ENCODE measurements at regions not wholly inside any gene's neighbourhood (a gene's known extent, or its start where the extent isn't known, plus 50 kb on each side); places are given as distances from the start of the nearest gene placed in this dataset.

DNA sequence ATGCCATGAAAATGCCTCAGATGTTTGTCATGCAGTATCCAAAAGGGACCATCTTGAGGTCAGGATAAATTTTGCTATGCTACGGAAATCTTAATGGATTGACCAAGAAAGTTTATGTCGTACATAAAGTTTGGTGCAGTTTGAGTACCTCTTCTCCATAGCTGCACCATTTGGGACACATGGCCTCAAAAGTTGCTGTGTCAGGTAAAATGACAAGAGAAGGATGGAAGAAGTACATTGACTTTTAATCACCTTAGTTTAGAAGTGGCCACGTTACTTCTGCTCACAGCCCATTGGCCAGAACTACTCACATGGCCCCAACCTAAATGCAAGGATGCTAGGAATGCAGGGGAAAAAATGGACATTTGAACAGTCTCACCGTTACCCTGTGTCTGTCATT, 107.4 kb upstream of the NAMPT start:
- Histone ChIP-seq H2AFZ (ENCODE audit: low read depth, low read length, poor library complexity, severe bottlenecking) (peak overlapping the region; percentile 11), H3K4me1 (ENCODE audit: control insufficient read depth in 1 of 2, insufficient read depth in 2 of 2, low read length in 2 of 2) (no peaks in the 10 kb centered on the region), H3K27ac (ENCODE audit: low read depth, low read length) (no peak overlapping the region), H3K4me2 (ENCODE audit: low read length) (no peak overlapping the region), H3K9ac (ENCODE audit: low read length) (no peak overlapping the region), H3K27me3 (ENCODE audit: insufficient read depth, low read length) (no peaks in the 10 kb centered on the region), H3K79me2 (ENCODE audit: insufficient read depth, low read length) (no peaks in the 10 kb centered on the region), H3K4me3 (replicated peaks in 1 of 2; ENCODE audit: low read depth in 1 of 2, low read length in 2 of 2) (no peak overlapping the region), H3K36me3 (ENCODE audit: control insufficient read depth in 1 of 2, insufficient read depth in 2 of 2, low read length in 2 of 2) (no peaks in the 10 kb centered on the region), H3K9me3 (ENCODE audit: control insufficient read depth in 1 of 2, insufficient read depth in 1 of 2, low read depth in 1 of 2, low read length in 2 of 2) (no peaks in the 10 kb centered on the region), H3K9me2 (ENCODE audit: insufficient read depth) (0 out of 2 replicates have a peak, but pooled peaks cover 3% of the 10 kb centered on the region), H4K20me1 (ENCODE audit: insufficient read depth) (no peaks in the 10 kb centered on the region)
- ChIA-PET CTCF (no interaction called here), RAD21 (ENCODE audit: low non-redundant PET in 1 of 2, low total read pairs in 2 of 2, uncharacterized antibody in 2 of 2, unreplicated experiment in 2 of 2) (no interaction called here), POLR2A (no interaction called here)
- BruUV-seq (replicated peaks) = no TSS peak
- intact Hi-C loops (cut with micrococcal nuclease) = no loop called here
- no peak for ATAC-seq
- DNase-seq (ENCODE audit: low read depth, low spot score) = no peak
- no peak for TF ChIP-seq TCF7L2 (IDR thresholded peaks at IDR 0.05; ENCODE audit: borderline replicate concordance, extremely low read depth, insufficient read depth, insufficient read length)
- no peak for TF ChIP-seq ELF1 (IDR thresholded peaks at IDR 0.05; ENCODE audit: borderline replicate concordance, low read depth)
- TF ChIP-seq, protein P1, sequence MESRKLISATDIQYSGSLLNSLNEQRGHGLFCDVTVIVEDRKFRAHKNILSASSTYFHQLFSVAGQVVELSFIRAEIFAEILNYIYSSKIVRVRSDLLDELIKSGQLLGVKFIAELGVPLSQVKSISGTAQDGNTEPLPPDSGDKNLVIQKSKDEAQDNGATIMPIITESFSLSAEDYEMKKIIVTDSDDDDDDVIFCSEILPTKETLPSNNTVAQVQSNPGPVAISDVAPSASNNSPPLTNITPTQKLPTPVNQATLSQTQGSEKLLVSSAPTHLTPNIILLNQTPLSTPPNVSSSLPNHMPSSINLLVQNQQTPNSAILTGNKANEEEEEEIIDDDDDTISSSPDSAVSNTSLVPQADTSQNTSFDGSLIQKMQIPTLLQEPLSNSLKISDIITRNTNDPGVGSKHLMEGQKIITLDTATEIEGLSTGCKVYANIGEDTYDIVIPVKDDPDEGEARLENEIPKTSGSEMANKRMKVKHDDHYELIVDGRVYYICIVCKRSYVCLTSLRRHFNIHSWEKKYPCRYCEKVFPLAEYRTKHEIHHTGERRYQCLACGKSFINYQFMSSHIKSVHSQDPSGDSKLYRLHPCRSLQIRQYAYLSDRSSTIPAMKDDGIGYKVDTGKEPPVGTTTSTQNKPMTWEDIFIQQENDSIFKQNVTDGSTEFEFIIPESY (IDR thresholded peaks at IDR 0.05; ENCODE audit: extremely low read depth, insufficient replicate concordance, low read length) = no peak
- TF ChIP-seq EGR1 (IDR thresholded peaks at IDR 0.05; ENCODE audit: low read depth) = no peak
- TF ChIP-seq, protein P2, sequence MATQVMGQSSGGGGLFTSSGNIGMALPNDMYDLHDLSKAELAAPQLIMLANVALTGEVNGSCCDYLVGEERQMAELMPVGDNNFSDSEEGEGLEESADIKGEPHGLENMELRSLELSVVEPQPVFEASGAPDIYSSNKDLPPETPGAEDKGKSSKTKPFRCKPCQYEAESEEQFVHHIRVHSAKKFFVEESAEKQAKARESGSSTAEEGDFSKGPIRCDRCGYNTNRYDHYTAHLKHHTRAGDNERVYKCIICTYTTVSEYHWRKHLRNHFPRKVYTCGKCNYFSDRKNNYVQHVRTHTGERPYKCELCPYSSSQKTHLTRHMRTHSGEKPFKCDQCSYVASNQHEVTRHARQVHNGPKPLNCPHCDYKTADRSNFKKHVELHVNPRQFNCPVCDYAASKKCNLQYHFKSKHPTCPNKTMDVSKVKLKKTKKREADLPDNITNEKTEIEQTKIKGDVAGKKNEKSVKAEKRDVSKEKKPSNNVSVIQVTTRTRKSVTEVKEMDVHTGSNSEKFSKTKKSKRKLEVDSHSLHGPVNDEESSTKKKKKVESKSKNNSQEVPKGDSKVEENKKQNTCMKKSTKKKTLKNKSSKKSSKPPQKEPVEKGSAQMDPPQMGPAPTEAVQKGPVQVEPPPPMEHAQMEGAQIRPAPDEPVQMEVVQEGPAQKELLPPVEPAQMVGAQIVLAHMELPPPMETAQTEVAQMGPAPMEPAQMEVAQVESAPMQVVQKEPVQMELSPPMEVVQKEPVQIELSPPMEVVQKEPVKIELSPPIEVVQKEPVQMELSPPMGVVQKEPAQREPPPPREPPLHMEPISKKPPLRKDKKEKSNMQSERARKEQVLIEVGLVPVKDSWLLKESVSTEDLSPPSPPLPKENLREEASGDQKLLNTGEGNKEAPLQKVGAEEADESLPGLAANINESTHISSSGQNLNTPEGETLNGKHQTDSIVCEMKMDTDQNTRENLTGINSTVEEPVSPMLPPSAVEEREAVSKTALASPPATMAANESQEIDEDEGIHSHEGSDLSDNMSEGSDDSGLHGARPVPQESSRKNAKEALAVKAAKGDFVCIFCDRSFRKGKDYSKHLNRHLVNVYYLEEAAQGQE (IDR thresholded peaks at IDR 0.05; ENCODE audit: low read depth) = no peak
- TF ChIP-seq, protein P3, sequence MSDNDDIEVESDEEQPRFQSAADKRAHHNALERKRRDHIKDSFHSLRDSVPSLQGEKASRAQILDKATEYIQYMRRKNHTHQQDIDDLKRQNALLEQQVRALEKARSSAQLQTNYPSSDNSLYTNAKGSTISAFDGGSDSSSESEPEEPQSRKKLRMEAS (IDR thresholded peaks at IDR 0.05) = no peak
- no peak for TF ChIP-seq CBX3 (IDR thresholded peaks at IDR 0.05; ENCODE audit: low read depth)
- no peak for TF ChIP-seq JUND (IDR thresholded peaks at IDR 0.05)
- no peak for TF ChIP-seq EZH2phosphoT487 (IDR thresholded peaks at IDR 0.05; ENCODE audit: borderline replicate concordance)
- TF ChIP-seq ZNF274 (IDR thresholded peaks at IDR 0.05; ENCODE audit: low read depth, low read length) = no peak
- TF ChIP-seq EZH2 (IDR thresholded peaks at IDR 0.05) = no peak
- no peak for TF ChIP-seq ZFX (IDR thresholded peaks at IDR 0.05)
- no peak for TF ChIP-seq POLR2AphosphoS5 (IDR thresholded peaks at IDR 0.05; ENCODE audit: low read depth, low read length)
- no peak for TF ChIP-seq RAD21 (IDR thresholded peaks at IDR 0.05; ENCODE audit: low read depth)
- TF ChIP-seq, protein P4, sequence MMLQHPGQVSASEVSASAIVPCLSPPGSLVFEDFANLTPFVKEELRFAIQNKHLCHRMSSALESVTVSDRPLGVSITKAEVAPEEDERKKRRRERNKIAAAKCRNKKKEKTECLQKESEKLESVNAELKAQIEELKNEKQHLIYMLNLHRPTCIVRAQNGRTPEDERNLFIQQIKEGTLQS (IDR thresholded peaks at IDR 0.05) = no peak
- no peak for TF ChIP-seq SP1 (IDR thresholded peaks at IDR 0.05; ENCODE audit: low read depth)
- TF ChIP-seq, protein P5, sequence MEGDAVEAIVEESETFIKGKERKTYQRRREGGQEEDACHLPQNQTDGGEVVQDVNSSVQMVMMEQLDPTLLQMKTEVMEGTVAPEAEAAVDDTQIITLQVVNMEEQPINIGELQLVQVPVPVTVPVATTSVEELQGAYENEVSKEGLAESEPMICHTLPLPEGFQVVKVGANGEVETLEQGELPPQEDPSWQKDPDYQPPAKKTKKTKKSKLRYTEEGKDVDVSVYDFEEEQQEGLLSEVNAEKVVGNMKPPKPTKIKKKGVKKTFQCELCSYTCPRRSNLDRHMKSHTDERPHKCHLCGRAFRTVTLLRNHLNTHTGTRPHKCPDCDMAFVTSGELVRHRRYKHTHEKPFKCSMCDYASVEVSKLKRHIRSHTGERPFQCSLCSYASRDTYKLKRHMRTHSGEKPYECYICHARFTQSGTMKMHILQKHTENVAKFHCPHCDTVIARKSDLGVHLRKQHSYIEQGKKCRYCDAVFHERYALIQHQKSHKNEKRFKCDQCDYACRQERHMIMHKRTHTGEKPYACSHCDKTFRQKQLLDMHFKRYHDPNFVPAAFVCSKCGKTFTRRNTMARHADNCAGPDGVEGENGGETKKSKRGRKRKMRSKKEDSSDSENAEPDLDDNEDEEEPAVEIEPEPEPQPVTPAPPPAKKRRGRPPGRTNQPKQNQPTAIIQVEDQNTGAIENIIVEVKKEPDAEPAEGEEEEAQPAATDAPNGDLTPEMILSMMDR (IDR thresholded peaks at IDR 0.05 in 2 of 3, conservative IDR thresholded peaks at IDR 0.05 in 1 of 3; ENCODE audit: borderline replicate concordance in 1 of 3, insufficient read depth in 1 of 3, low read depth in 2 of 3, low read length in 2 of 3) = no peak
- no peak for TF ChIP-seq SIN3A (IDR thresholded peaks at IDR 0.05; ENCODE audit: low read depth)

Data from HCT116 (cell line).